B cell (primary cell): ENCODE measurements at regions not wholly inside any gene's neighbourhood (a gene's known extent, or its start where the extent isn't known, plus 50 kb on each side); places are given as distances from the start of the nearest gene placed in this dataset.
"Not testable (repeated sequence)": the region's sequence is repeated elsewhere in the genome, so short reads cannot be mapped to it uniquely, and the experiment has no call there.

Source experiments
- ATAC-seq: fragments of 200-7000 bp; cut with Tn5 transposase; one replicate; pipeline ENCODE4 v1.10.0; 2021; ENCODE audit warnings: low read depth, mild to moderate bottlenecking, moderate number of reproducible peaks, moderate library complexity
- CTCF ChIA-PET: fragments of 350-600 bp; sonication (Branson Sonifier 250); formaldehyde crosslinking; loops from one replicate; lab custom pipeline; 2021; ENCODE audit warnings: antibody characterized with exemption, inconsistent platforms; lab: Charles Lee
- POLR2A ChIA-PET: fragments of 350-600 bp; sonication (Branson Sonifier 250); formaldehyde crosslinking; loops from one replicate; lab custom pipeline; 2021; ENCODE audit warnings: antibody characterized with exemption; lab: Charles Lee
- DNase-seq: peaks from one replicate; pipeline ENCODE4 v3.0.0; 2013
- H2AFZ ChIP-seq: 2 replicates; pipeline ENCODE4 v1.6.1; 2012; ENCODE audit warnings: mild to moderate bottlenecking, low read depth, low read length; ENCODE audit not compliant: insufficient read depth, poor library complexity, severe bottlenecking
- H3K27ac ChIP-seq, 2 donors: 1 replicate in 1 of 2; 2 replicates in 1 of 2; pipeline ENCODE4 v1.5.1; 2012 to 2013; ENCODE audit warnings: low read length in 2 of 2, mild to moderate bottlenecking in 2 of 2, moderate library complexity in 1 of 2
- H3K27me3 ChIP-seq, 4 experiments: fragments of 200-600 bp in 1 of 4; sonication (generic) in 1 of 4; replicated peaks in 1 of 4; 1 replicate in 2 of 4; 2 replicates in 2 of 4; pipeline versions ENCODE4 v1.6.1 to v1.7.0; 2013 to 2016; ENCODE audit warnings: low read length in 3 of 4, mild to moderate bottlenecking in 2 of 4, mixed read lengths in 1 of 4, moderate library complexity in 1 of 4; ENCODE audit not compliant: insufficient read depth in 4 of 4, control insufficient read depth in 3 of 4; ENCODE audit errors: control extremely low read depth in 1 of 4
- H3K36me3 ChIP-seq, 2 experiments: replicated peaks in 1 of 2; 1 replicate in 1 of 2; 2 replicates in 1 of 2; pipeline versions ENCODE4 v1.6.1 to v1.7.1; 2013; ENCODE audit warnings: low read length in 1 of 2; ENCODE audit not compliant: insufficient read depth in 2 of 2, control insufficient read depth in 1 of 2; ENCODE audit errors: control extremely low read depth in 1 of 2, extremely low read depth in 1 of 2
- H3K4me1 ChIP-seq, 2 donors: fragments of 200-600 bp in 1 of 2; sonication (generic) in 1 of 2; 1 replicate in 1 of 2; 2 replicates in 1 of 2; pipeline versions ENCODE4 v1.5.1 to v1.6.1; 2013 to 2017; ENCODE audit warnings: low read length in 2 of 2; ENCODE audit not compliant: control insufficient read depth in 2 of 2, insufficient read depth in 2 of 2
- H3K4me2 ChIP-seq: replicated peaks from 2 replicates; pipeline ENCODE3; 2012; ENCODE audit warnings: mild to moderate bottlenecking, low read depth, low read length; ENCODE audit not compliant: poor library complexity, severe bottlenecking
- H3K4me3 ChIP-seq, 5 experiments: fragments of 200-600 bp in 1 of 5; sonication (generic) in 1 of 5; 1 replicate in 3 of 5; 2 replicates in 2 of 5; pipeline versions ENCODE4 v1.5.1 to v1.7.0; 2011 to 2016; ENCODE audit warnings: low read length in 4 of 5, mild to moderate bottlenecking in 4 of 5, low read depth in 2 of 5, control low read depth in 1 of 5, moderate library complexity in 1 of 5; ENCODE audit not compliant: insufficient read depth in 1 of 5; ENCODE audit errors: control extremely low read depth in 1 of 5, extremely low read depth in 1 of 5
- H3K79me2 ChIP-seq: fragments of 200-600 bp; sonication (generic); one replicate; pipeline ENCODE4 v1.6.0; 2016; ENCODE audit warnings: low read length; ENCODE audit not compliant: control insufficient read depth, insufficient read depth
- H3K9ac ChIP-seq: fragments of 200-600 bp; sonication (generic); 2 replicates; pipeline ENCODE4 v1.6.1; 2017; ENCODE audit warnings: mild to moderate bottlenecking, low read length, moderate library complexity
- H3K9me3 ChIP-seq, 3 donors: one replicate each; pipeline versions ENCODE4 v1.6.1 to v1.7.1; 2013; ENCODE audit warnings: low read length in 2 of 3; ENCODE audit not compliant: control insufficient read depth in 2 of 3, insufficient read depth in 1 of 3; ENCODE audit errors: control extremely low read depth in 1 of 3
- H4K20me1 ChIP-seq: 2 replicates; pipeline ENCODE4 v1.6.0; 2012; ENCODE audit warnings: mild to moderate bottlenecking, low read length; ENCODE audit not compliant: insufficient read depth, control insufficient read depth, poor library complexity, severe bottlenecking
- H3K27ac Mint-ChIP-seq: one replicate; pipeline ENCODE4 v1.8.0; 2021; ENCODE audit warnings: mixed read lengths
- H3K27me3 Mint-ChIP-seq: one replicate; pipeline ENCODE4 v1.8.0; 2021; ENCODE audit warnings: mixed read lengths
- H3K4me1 Mint-ChIP-seq: one replicate; pipeline ENCODE4 v1.8.0; 2021; ENCODE audit warnings: mixed read lengths
- H3K4me3 Mint-ChIP-seq: one replicate; pipeline ENCODE4 v1.8.0; 2021; ENCODE audit warnings: mixed read lengths
- H3K9me3 Mint-ChIP-seq: one replicate; pipeline ENCODE4 v1.8.0; 2022; ENCODE audit warnings: mixed read lengths; ENCODE audit not compliant: insufficient read depth
- CTCF ChIP-seq: fragments of 200-600 bp; IDR thresholded peaks from one replicate; pipeline ENCODE4 v1.8.0; 2022; ENCODE audit warnings: antibody characterized with exemption, mild to moderate bottlenecking
- EZH2 ChIP-seq: IDR thresholded peaks from 2 replicates; pipeline ENCODE4 v1.6.1; 2012; ENCODE audit warnings: borderline replicate concordance, low read depth, mild to moderate bottlenecking, moderate library complexity, low read length; ENCODE audit not compliant: insufficient read depth, poor library complexity, severe bottlenecking
- WGBS: methylation state at CpG from one replicate; pipeline ENCODE4 v1.1.5; 2013; ENCODE audit warnings: missing lambda C conversion rate; ENCODE audit not compliant: insufficient coverage; 5-methylcytosine and 5-hydroxymethylcytosine counted together
- intact Hi-C: fragments of 100-400 bp; cut with micrococcal nuclease; formaldehyde crosslinking; loops from one replicate; pipeline ENCODE4 v1.10.0; 2022

GRCh38 chr1:94658221-94658620, 116.7 kb upstream of the F3 start:
- Mint-ChIP-seq H3K27me3 (peaks cover 7% of the 10 kb centered on the region), H3K27ac (no peak overlapping the region), H3K9me3 (no peaks in the 10 kb centered on the region), H3K4me3 (no peak overlapping the region), H3K4me1 (no peaks in the 10 kb centered on the region)
- no peaks in the 10 kb centered on the region for H3K4me1 ChIP-seq
- no CpG with 5 or more reads among the region's 3 CpGs for WGBS
- ATAC-seq (no peak), DNase-seq (no peak)
- no peak overlapping the region for H3K4me2 ChIP-seq
- no peak for TF ChIP-seq CTCF
- TF ChIP-seq EZH2: no peak
- ChIA-PET POLR2A (no interaction called here), CTCF (no interaction called here)
- no peak overlapping the region for H3K27ac ChIP-seq
- peaks cover 0 to 4% (median 2%) of the 10 kb centered on the region in 4 experiments for H3K27me3 ChIP-seq
- intact Hi-C loops: no loop called here
- H3K4me3 ChIP-seq: no peak overlapping the region
- peaks cover 0 to 1% (median 0%) of the 10 kb centered on the region in 3 donors for H3K9me3 ChIP-seq
- no peak overlapping the region for H2AFZ ChIP-seq
- no peaks in the 10 kb centered on the region for H3K36me3 ChIP-seq
- no peak overlapping the region for H3K9ac ChIP-seq
- no peaks in the 10 kb centered on the region for H4K20me1 ChIP-seq
- no peaks in the 10 kb centered on the region for H3K79me2 ChIP-seq

GRCh38 chr1:94657776-94658175, 116.2 kb upstream of the F3 start:
- H3K4me1 ChIP-seq, H3K27ac ChIP-seq, H4K20me1 ChIP-seq, H2AFZ ChIP-seq, H3K9ac ChIP-seq, H3K4me1 Mint-ChIP-seq, H3K27me3 Mint-ChIP-seq, H3K4me3 ChIP-seq, H3K36me3 ChIP-seq, CTCF ChIA-PET, POLR2A ChIA-PET, H3K4me2 ChIP-seq, H3K27me3 ChIP-seq, H3K9me3 ChIP-seq, H3K9me3 Mint-ChIP-seq, ATAC-seq, H3K4me3 Mint-ChIP-seq, intact Hi-C loops, H3K27ac Mint-ChIP-seq, H3K79me2 ChIP-seq, DNase-seq: not testable (repeated sequence)
- 90% methylated on average over 4 of the region's 4 CpGs for WGBS
